GM19035 (cell line): ENCODE measurements at regions not wholly inside any gene's neighbourhood (a gene's known extent, or its start where the extent isn't known, plus 50 kb on each side); places are given as distances from the start of the nearest gene placed in this dataset.

Experiments
- ATAC-seq: cut with Tn5 transposase; IDR thresholded peaks from one replicate; pipeline ENCODE4 v1.9.1; 2021; ENCODE audit not compliant: unreplicated experiment

- ATAC-seq = no peak
Observed at GRCh38 chr3:178300441-178300959, 235.7 kb upstream of the KCNMB2 start.

- ATAC-seq = no peak
Observed at GRCh38 chr3:178302966-178303930, 233.0 kb upstream of the KCNMB2 start.

- no peak for ATAC-seq
Observed at GRCh38 chr3:178304758-178305467, 231.3 kb upstream of the KCNMB2 start.

GRCh38 chr3:178306432-178307115, 229.7 kb upstream of the KCNMB2 start:
- ATAC-seq = no peak

GRCh38 chr3:178308771-178309170, 227.5 kb upstream of the KCNMB2 start:
- ATAC-seq = no peak

- no peak for ATAC-seq
Observed at GRCh38 chr3:178310949-178311348, 225.3 kb upstream of the KCNMB2 start.

- no peak for ATAC-seq
Observed at GRCh38 chr3:178313716-178314115, 222.5 kb upstream of the KCNMB2 start.

GRCh38 chr3:178318340-178318739, 217.9 kb upstream of the KCNMB2 start:
- ATAC-seq = no peak

- ATAC-seq = no peak
Observed at GRCh38 chr3:178318941-178319816, 217.1 kb upstream of the KCNMB2 start.

- ATAC-seq = no peak
Observed at GRCh38 chr3:178320456-178321351, 215.5 kb upstream of the KCNMB2 start.

- ATAC-seq = no peak
Observed at GRCh38 chr3:178324356-178324755, 211.9 kb upstream of the KCNMB2 start.

GRCh38 chr3:178325330-178325729, 210.9 kb upstream of the KCNMB2 start:
- no peak for ATAC-seq

- ATAC-seq = no peak
Observed at GRCh38 chr3:178329936-178330335, 206.3 kb upstream of the KCNMB2 start.

- no peak for ATAC-seq
Observed at GRCh38 chr3:178334239-178334638, 202.0 kb upstream of the KCNMB2 start.

- no peak for ATAC-seq
Observed at GRCh38 chr3:178336336-178336735, 199.9 kb upstream of the KCNMB2 start.

GRCh38 chr3:178340506-178340905, 195.7 kb upstream of the KCNMB2 start:
- no peak for ATAC-seq

- ATAC-seq = no peak
Observed at GRCh38 chr3:178341636-178342035, 194.6 kb upstream of the KCNMB2 start.

GRCh38 chr3:178342111-178342510, 194.1 kb upstream of the KCNMB2 start:
- no peak for ATAC-seq

- ATAC-seq = no peak
Observed at GRCh38 chr3:178343433-178344038, 192.7 kb upstream of the KCNMB2 start.
